ENCODE measurements at regions not wholly inside any gene's neighbourhood (a gene's known extent, or its start where the extent isn't known, plus 50 kb on each side); places are given as distances from the start of the nearest gene placed in this dataset.

- BruUV-seq (replicated peaks) = no TSS peak
- Histone ChIP-seq H3K27me3 (replicated peaks; ENCODE audit: insufficient read depth, low read depth, low read length, poor library complexity) (no peaks in the 10 kb centered on the region), H3K36me3 (ENCODE audit: insufficient read depth, low read length, poor library complexity, severe bottlenecking) (no peaks in the 10 kb centered on the region), H3K27ac (ENCODE audit: low read depth, low read length, poor library complexity, severe bottlenecking) (no peak overlapping the region), H3K9me3 (ENCODE audit: low read depth, low read length, poor library complexity, severe bottlenecking) (peaks cover 45% of the 10 kb centered on the region), H3K4me3 (ENCODE audit: low read depth, low read length, poor library complexity, severe bottlenecking) (no peak overlapping the region), H3K4me1 (ENCODE audit: insufficient read depth, low read length, poor library complexity, severe bottlenecking) (no peaks in the 10 kb centered on the region)
- TF ChIP-seq EZH2 (IDR thresholded peaks at IDR 0.05; ENCODE audit: borderline replicate concordance, low read depth, low read length, poor library complexity, severe bottlenecking) = no peak
- no peak for TF ChIP-seq CTCF (conservative IDR thresholded peaks at IDR 0.05; ENCODE audit: low read depth, low read length)
- intact Hi-C loops (cut with micrococcal nuclease; ENCODE audit: unreplicated experiment) = no loop called here
- CTCF ChIA-PET = no interaction called here
- no peak for DNase-seq (ENCODE audit: low spot score)
- POLR2A ChIA-PET (ENCODE audit: low non-redundant PET) = no interaction called here
These were observed 125.5 kb upstream of the UQCRFS1 start for GRCh38 chr19:29338480-29338879.

- H3K36me3 ChIP-seq (ENCODE audit: insufficient read depth, low read length, poor library complexity, severe bottlenecking) = no peaks in the 10 kb centered on the region
- BruUV-seq (replicated peaks) = no TSS peak
- H3K9me3 ChIP-seq (ENCODE audit: low read depth, low read length, poor library complexity, severe bottlenecking) = peaks cover 57% of the 10 kb centered on the region
- H3K4me1 ChIP-seq (ENCODE audit: insufficient read depth, low read length, poor library complexity, severe bottlenecking) = no peaks in the 10 kb centered on the region
- TF ChIP-seq CTCF (conservative IDR thresholded peaks at IDR 0.05; ENCODE audit: low read depth, low read length) (no peak), EZH2 (IDR thresholded peaks at IDR 0.05; ENCODE audit: borderline replicate concordance, low read depth, low read length, poor library complexity, severe bottlenecking) (no peak)
- no peak for DNase-seq (ENCODE audit: low spot score)
- no peak overlapping the region for H3K4me3 ChIP-seq (ENCODE audit: low read depth, low read length, poor library complexity, severe bottlenecking)
- intact Hi-C loops (cut with micrococcal nuclease; ENCODE audit: unreplicated experiment) = no loop called here
- no peak overlapping the region for H3K27ac ChIP-seq (ENCODE audit: low read depth, low read length, poor library complexity, severe bottlenecking)
- H3K27me3 ChIP-seq (replicated peaks; ENCODE audit: insufficient read depth, low read depth, low read length, poor library complexity) = no peaks in the 10 kb centered on the region
- ChIA-PET CTCF (no interaction called here), POLR2A (ENCODE audit: low non-redundant PET) (no interaction called here)
These were observed 129.8 kb upstream of the UQCRFS1 start for GRCh38 chr19:29342721-29343120.

GRCh38 chr19:29364224-29364726, 151.3 kb upstream of the UQCRFS1 start:
- TF ChIP-seq EZH2 (IDR thresholded peaks at IDR 0.05; ENCODE audit: borderline replicate concordance, low read depth, low read length, poor library complexity, severe bottlenecking) (no peak), CTCF (conservative IDR thresholded peaks at IDR 0.05; ENCODE audit: low read depth, low read length) (no peak)
- no peak overlapping the region for H3K27ac ChIP-seq (ENCODE audit: low read depth, low read length, poor library complexity, severe bottlenecking)
- ChIA-PET CTCF (no interaction called here), POLR2A (ENCODE audit: low non-redundant PET) (no interaction called here)
- no peaks in the 10 kb centered on the region for H3K4me1 ChIP-seq (ENCODE audit: insufficient read depth, low read length, poor library complexity, severe bottlenecking)
- H3K9me3 ChIP-seq (ENCODE audit: low read depth, low read length, poor library complexity, severe bottlenecking) = peaks cover 2% of the 10 kb centered on the region
- H3K4me3 ChIP-seq (ENCODE audit: low read depth, low read length, poor library complexity, severe bottlenecking) = no peak overlapping the region
- H3K36me3 ChIP-seq (ENCODE audit: insufficient read depth, low read length, poor library complexity, severe bottlenecking) = no peaks in the 10 kb centered on the region
- no peak for DNase-seq (ENCODE audit: low spot score)
- intact Hi-C loops (cut with micrococcal nuclease; ENCODE audit: unreplicated experiment) = no loop called here
- H3K27me3 ChIP-seq (replicated peaks; ENCODE audit: insufficient read depth, low read depth, low read length, poor library complexity) = peaks cover 3% of the 10 kb centered on the region
- no TSS peak for BruUV-seq (replicated peaks)

Data from A673 (cell line).